ENCODE measurements at regions not wholly inside any gene's neighbourhood (a gene's known extent, or its start where the extent isn't known, plus 50 kb on each side); places are given as distances from the start of the nearest gene placed in this dataset.

GRCh38 chr1:201739492-201740085, 89.4 kb upstream of the IPO9 start:
- Mint-ChIP-seq H3K27ac (peak overlapping the region; percentile 30), H3K9me3 (no peaks in the 10 kb centered on the region), H3K4me1 (peaks cover 19% of the 10 kb centered on the region), H3K36me3 (no peaks in the 10 kb centered on the region), H3K27me3 (peaks cover 3% of the 10 kb centered on the region), H3K4me3 (peak overlapping the region; percentile 86)

GRCh38 chr1:201740086-201740541, 88.8 kb upstream of the IPO9 start:
- H3K27ac Mint-ChIP-seq, result no peak overlapping the region
- H3K27me3 Mint-ChIP-seq, result peaks cover 3% of the 10 kb centered on the region

GRCh38 chr1:201740670-201741111, 88.3 kb upstream of the IPO9 start:
- no peaks in the 10 kb centered on the region for H3K36me3 Mint-ChIP-seq
- no peaks in the 10 kb centered on the region for H3K9me3 Mint-ChIP-seq
- peak overlapping the region; percentile 86 for H3K4me3 Mint-ChIP-seq
- peaks cover 3% of the 10 kb centered on the region for H3K27me3 Mint-ChIP-seq
- peaks cover 19% of the 10 kb centered on the region for H3K4me1 Mint-ChIP-seq
- H3K27ac Mint-ChIP-seq, result no peak overlapping the region

More at GRCh38 chr1:201740086-201740541, 88.8 kb upstream of the IPO9 start:
- Mint-ChIP-seq H3K4me1 (peaks cover 19% of the 10 kb centered on the region), H3K9me3 (no peaks in the 10 kb centered on the region), H3K4me3 (peak overlapping the region; percentile 86), H3K36me3 (no peaks in the 10 kb centered on the region)

DNA sequence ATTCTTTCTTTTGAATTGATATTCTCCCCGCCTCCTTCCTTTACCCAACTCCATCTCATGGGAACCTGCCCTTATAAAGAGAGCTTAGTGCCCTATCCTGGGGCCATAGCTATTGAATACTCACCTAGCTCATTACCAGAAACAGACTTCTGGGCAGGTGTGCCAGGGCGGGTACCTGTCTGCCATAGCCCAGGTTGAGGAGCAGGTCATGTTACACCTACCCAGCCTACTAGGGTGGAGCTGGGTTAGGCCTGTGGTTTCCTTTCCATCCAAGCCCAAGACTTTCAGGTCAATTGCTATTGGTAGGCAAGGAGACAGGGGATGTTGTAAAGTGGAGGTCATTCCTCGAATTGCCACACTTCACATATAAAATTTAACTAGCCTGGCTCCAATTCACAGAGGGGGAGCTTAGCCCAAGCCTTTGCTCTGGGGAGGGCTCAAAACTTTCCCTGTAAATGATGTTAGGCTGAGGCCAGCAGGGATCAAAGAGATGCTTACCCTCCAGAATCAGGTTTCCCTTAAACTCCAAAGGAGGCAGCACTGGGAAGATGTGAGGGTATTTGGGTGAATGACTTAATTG, 87.1 kb upstream of the IPO9 start:
- Mint-ChIP-seq H3K4me3 (peak overlapping the region; percentile 86), H3K4me1 (peaks cover 19% of the 10 kb centered on the region), H3K27ac (no peak overlapping the region), H3K27me3 (peaks cover under 1% of the 10 kb centered on the region), H3K36me3 (no peaks in the 10 kb centered on the region), H3K9me3 (no peaks in the 10 kb centered on the region)

GRCh38 chr1:201742476-201742875, 86.5 kb upstream of the IPO9 start:
- Mint-ChIP-seq H3K4me3 (no peak overlapping the region), H3K27ac (no peak overlapping the region), H3K27me3 (no peaks in the 10 kb centered on the region), H3K36me3 (no peaks in the 10 kb centered on the region), H3K4me1 (peaks cover 19% of the 10 kb centered on the region), H3K9me3 (no peaks in the 10 kb centered on the region)

DNA sequence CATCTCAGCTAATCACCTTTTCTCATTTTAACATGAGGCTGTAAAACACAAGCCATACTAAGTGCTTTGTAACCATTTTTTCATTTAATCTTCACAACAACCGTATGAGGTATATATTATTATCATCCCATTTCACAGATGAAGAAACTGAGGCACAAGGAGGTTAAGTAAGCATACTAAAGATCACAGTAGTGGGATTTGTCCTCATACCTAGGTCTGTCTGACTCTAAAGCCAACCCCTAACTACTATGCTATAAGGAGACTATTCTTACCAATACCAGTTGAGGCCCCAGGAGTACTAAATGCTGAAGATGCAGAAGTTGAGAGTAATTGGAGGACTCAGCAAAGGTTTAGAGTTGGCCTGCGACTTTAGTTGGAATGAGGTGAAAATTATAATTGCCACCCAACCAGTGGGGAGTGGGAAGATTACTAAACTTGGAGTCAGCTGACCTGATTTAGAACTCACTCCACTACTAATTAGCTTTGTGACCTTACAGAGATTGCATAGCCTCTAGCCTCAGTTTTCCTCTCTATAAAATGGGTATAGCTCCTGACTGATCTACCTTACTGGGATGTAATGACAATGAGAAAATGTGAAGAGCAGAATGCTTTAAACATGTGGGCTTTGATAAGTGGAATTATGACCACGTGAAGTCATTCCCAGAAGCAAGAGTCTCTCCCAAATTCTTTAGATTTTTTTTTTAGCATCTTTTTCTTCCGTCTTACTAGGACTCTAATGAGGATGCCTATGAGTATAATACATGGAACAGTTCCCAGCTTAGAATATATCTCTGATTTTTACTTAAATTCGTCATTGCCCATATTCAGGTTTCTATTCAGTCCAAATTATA, 85.8 kb upstream of the IPO9 start:
- H3K27ac Mint-ChIP-seq, result no peak overlapping the region
- no peaks in the 10 kb centered on the region for H3K27me3 Mint-ChIP-seq
- H3K9me3 Mint-ChIP-seq, result no peaks in the 10 kb centered on the region
- peaks cover 19% of the 10 kb centered on the region for H3K4me1 Mint-ChIP-seq
- no peak overlapping the region for H3K4me3 Mint-ChIP-seq
- H3K36me3 Mint-ChIP-seq, result no peaks in the 10 kb centered on the region

DNA sequence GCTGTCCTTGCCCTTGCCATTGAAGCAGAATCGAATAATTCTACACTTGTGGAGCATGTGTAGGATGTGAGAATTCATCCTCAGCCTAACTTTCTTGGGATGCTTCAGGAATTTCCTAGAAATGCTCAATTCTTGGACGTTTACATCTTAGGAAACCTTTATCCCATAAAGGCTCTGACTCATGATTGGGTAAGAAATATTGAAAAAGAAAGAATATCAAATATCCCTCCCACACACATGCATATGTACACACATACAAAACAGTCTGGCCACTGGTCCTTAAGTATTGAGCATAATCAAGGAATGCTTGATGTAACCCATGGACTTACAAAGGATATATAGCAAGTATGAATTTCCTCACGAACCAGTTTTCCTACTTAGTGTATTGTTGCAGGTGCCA, 83.9 kb upstream of the IPO9 start:
- Mint-ChIP-seq H3K9me3 (no peaks in the 10 kb centered on the region), H3K4me1 (peaks cover 10% of the 10 kb centered on the region), H3K27ac (no peak overlapping the region), H3K4me3 (no peak overlapping the region), H3K36me3 (no peaks in the 10 kb centered on the region), H3K27me3 (no peaks in the 10 kb centered on the region)

DNA sequence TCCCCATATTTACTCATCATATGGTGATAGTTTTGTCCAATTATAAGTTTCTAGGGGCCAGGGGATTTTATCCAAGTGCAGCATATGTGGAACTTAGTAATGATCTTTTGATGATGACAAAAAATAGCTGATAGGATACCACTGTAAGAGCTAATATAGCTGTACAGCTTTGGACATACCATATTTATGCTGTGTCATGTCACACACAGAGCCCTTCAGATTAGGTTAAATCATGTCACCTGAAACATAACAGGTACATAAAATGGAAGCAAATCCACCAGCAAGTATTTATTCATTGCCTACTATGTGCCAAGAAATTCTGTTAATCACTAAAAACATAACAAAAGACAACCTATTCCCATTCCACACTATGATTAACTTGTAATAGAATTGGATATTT, 82.8 kb upstream of the IPO9 start:
- Mint-ChIP-seq H3K27me3 (no peaks in the 10 kb centered on the region), H3K4me3 (no peak overlapping the region), H3K36me3 (no peaks in the 10 kb centered on the region), H3K4me1 (peaks cover 10% of the 10 kb centered on the region), H3K9me3 (no peaks in the 10 kb centered on the region), H3K27ac (no peak overlapping the region)

DNA sequence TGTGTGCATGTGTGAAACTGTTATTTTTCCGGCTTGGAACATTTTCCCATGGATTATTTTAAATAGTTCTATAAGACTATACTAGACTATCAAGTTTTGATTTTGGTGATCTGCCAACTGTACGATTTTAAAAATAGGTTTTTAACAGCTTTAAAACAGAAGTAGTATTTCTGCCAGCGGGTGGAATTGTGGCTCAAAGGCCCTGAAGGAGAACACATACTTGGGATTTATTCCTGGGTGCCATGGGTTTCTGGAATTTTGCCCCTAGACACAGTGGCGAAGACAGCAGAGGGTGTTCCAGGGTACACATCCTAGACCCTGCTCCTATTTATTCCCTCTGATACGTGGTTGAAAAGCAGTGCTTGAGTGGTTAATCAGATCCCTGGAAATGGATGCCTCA, 81.7 kb upstream of the IPO9 start:
- Mint-ChIP-seq H3K4me1 (peaks cover 8% of the 10 kb centered on the region), H3K4me3 (no peak overlapping the region), H3K27ac (no peak overlapping the region), H3K36me3 (no peaks in the 10 kb centered on the region), H3K27me3 (no peaks in the 10 kb centered on the region), H3K9me3 (no peaks in the 10 kb centered on the region)

DNA sequence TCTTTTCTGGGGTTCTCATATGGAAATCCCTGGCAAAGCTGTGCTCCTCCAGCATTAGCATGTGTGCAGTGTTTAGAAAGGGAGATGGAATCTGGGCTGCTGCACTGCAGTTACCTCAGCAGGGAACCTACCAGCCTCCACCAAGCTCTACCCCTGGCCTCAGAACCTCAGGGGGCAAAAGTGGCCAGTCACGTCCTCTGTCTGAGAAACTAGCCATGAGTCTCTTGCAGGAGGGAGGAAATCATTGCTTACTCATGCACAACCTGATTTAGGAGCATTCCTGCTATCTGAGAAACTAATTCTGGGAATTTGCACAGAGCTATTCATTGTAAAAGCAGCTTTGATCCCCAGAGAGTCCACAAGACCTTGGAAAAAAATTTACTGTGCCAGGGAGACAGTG, 80.6 kb upstream of the IPO9 start:
- Mint-ChIP-seq H3K9me3 (no peaks in the 10 kb centered on the region), H3K4me1 (peaks cover 8% of the 10 kb centered on the region), H3K4me3 (no peak overlapping the region), H3K36me3 (no peaks in the 10 kb centered on the region), H3K27ac (no peak overlapping the region), H3K27me3 (no peaks in the 10 kb centered on the region)

GRCh38 chr1:201749059-201749690, 79.8 kb upstream of the IPO9 start:
- Mint-ChIP-seq H3K4me3 (no peak overlapping the region), H3K27me3 (no peaks in the 10 kb centered on the region), H3K4me1 (peaks cover 8% of the 10 kb centered on the region), H3K27ac (no peak overlapping the region), H3K9me3 (no peaks in the 10 kb centered on the region), H3K36me3 (no peaks in the 10 kb centered on the region)

DNA sequence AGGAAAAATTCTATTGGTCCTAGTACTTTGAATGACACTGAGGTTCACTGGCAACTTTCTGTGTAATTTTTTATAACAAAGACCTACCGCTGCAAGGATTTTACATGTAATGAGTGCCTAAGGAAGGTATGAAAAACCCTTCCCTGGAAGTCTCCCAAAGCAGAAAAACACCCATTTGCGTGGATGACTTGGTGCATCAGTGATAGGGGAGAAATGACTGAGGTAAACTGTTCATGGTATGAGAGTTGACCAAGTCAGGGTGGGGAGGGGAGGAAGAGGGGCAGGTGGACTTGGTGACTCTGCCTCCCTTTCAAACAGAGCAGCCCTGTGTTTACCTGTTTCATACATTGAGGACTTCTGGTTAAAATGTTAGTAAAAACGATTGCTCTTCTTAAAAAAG, 78.8 kb upstream of the IPO9 start:
- Mint-ChIP-seq H3K4me3 (no peak overlapping the region), H3K27ac (no peak overlapping the region), H3K9me3 (no peaks in the 10 kb centered on the region), H3K36me3 (no peaks in the 10 kb centered on the region), H3K4me1 (peaks cover 8% of the 10 kb centered on the region), H3K27me3 (peaks cover under 1% of the 10 kb centered on the region)

DNA sequence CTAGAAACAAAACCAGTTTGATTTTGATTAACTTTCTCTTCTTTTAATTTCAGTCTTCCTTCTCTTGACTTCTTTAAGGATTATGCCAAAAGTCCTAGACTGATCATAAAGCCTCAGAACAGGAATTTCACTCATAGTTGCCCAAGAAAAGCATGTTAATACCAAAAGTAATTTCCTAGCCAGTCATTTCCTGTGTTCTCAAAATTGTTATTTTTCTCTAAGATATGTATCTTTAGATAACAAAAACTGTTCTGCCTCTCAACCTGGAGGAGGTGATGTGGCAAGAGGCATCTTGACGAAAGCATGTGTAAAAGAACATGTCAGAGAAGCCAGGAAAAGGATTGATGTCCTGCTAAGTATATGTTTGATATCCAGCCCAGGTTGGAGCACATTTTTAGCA, 78.0 kb upstream of the IPO9 start:
- H3K27me3 Mint-ChIP-seq, result peaks cover 2% of the 10 kb centered on the region
- no peaks in the 10 kb centered on the region for H3K36me3 Mint-ChIP-seq
- no peaks in the 10 kb centered on the region for H3K9me3 Mint-ChIP-seq
- H3K4me3 Mint-ChIP-seq, result no peak overlapping the region
- peaks cover 8% of the 10 kb centered on the region for H3K4me1 Mint-ChIP-seq
- H3K27ac Mint-ChIP-seq, result no peak overlapping the region

GRCh38 chr1:201751872-201752271, 77.1 kb upstream of the IPO9 start:
- Mint-ChIP-seq H3K4me1 (peaks cover 12% of the 10 kb centered on the region), H3K27me3 (peaks cover 2% of the 10 kb centered on the region), H3K27ac (no peak overlapping the region), H3K36me3 (no peaks in the 10 kb centered on the region), H3K9me3 (no peaks in the 10 kb centered on the region), H3K4me3 (no peak overlapping the region)

DNA sequence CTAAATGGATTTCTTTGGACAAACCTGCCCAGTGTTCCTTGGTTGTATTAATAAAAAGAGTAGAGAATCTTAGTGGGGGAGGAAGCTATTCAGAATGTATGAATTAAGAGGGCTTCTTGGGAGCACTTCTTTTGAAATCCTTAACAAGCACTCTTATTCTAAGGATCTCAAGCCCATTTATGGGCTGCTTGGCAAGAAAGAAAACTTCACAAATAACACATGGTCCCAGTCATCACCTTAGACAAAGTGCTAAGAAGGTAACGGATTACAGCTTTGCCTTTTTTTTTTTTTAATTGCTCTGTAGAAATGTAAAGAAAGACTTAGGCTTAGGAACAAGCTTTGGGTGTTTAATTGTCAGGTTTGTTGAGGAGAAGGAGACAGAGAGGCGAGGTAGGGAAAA, 76.6 kb upstream of the IPO9 start:
- H3K36me3 Mint-ChIP-seq, result no peaks in the 10 kb centered on the region
- peaks cover 2% of the 10 kb centered on the region for H3K27me3 Mint-ChIP-seq
- H3K9me3 Mint-ChIP-seq, result no peaks in the 10 kb centered on the region
- H3K4me3 Mint-ChIP-seq, result no peak overlapping the region
- peaks cover 17% of the 10 kb centered on the region for H3K4me1 Mint-ChIP-seq
- H3K27ac Mint-ChIP-seq, result no peak overlapping the region

GRCh38 chr1:201753492-201753891, 75.5 kb upstream of the IPO9 start:
- Mint-ChIP-seq H3K4me1 (peaks cover 18% of the 10 kb centered on the region), H3K27ac (no peak overlapping the region), H3K9me3 (no peaks in the 10 kb centered on the region), H3K36me3 (no peaks in the 10 kb centered on the region), H3K4me3 (no peak overlapping the region), H3K27me3 (peaks cover 2% of the 10 kb centered on the region)

Measured in activated naive CD4-positive, alpha-beta T cell treated with anti-CD3 and anti-CD28 coated beads, Interleukin-2, amount 50 U/mL, for 24 hours (primary cell).